ENCODE measurements at regions not wholly inside any gene's neighbourhood (a gene's known extent, or its start where the extent isn't known, plus 50 kb on each side); places are given as distances from the start of the nearest gene placed in this dataset.

- DNase-seq (no peak), ATAC-seq (no peak)
- intact Hi-C loops (cut with DNase I, micrococcal nuclease): no loop called here
Observed at GRCh38 chr11:134640971-134641968, 229.2 kb upstream of the B3GAT1 start.

- ATAC-seq (no peak), DNase-seq (no peak)
- intact Hi-C loops (cut with DNase I, micrococcal nuclease): no loop called here
Observed at GRCh38 chr11:134640536-134640935, 228.5 kb upstream of the B3GAT1 start.

- ATAC-seq: peak; percentile 90
- DNase-seq: peak; percentile 40 to 78
- intact Hi-C loops (cut with DNase I, micrococcal nuclease): no loop called here
Observed at GRCh38 chr11:134639586-134640330, 227.7 kb upstream of the B3GAT1 start.

- no peak for ATAC-seq
- no peak for DNase-seq
- intact Hi-C loops (cut with DNase I, micrococcal nuclease): no loop called here
Observed at GRCh38 chr11:134638796-134639430, 226.9 kb upstream of the B3GAT1 start.

GRCh38 chr11:134637091-134638015 is 225.3 kb upstream of the B3GAT1 start:
- ATAC-seq: no peak
- DNase-seq: no peak
- intact Hi-C loops (cut with DNase I, micrococcal nuclease): no loop called here

GRCh38 chr11:134636071-134636470 is 224.0 kb upstream of the B3GAT1 start:
- ATAC-seq: no peak
- intact Hi-C loops (cut with DNase I, micrococcal nuclease): no loop called here
- no peak for DNase-seq

GRCh38 chr11:134634897-134635831 is 223.1 kb upstream of the B3GAT1 start:
- no peak for DNase-seq
- intact Hi-C loops (cut with DNase I, micrococcal nuclease): no loop called here
- ATAC-seq: no peak

GRCh38 chr11:134633276-134633675 is 221.2 kb upstream of the B3GAT1 start:
- ATAC-seq: no peak
- no peak for DNase-seq
- intact Hi-C loops (cut with DNase I, micrococcal nuclease): no loop called here

GRCh38 chr11:134632347-134633119 is 220.5 kb upstream of the B3GAT1 start:
- no peak for ATAC-seq
- no peak for DNase-seq
- intact Hi-C loops (cut with DNase I, micrococcal nuclease): no loop called here

- DNase-seq (no peak), ATAC-seq (no peak)
- intact Hi-C loops (cut with DNase I, micrococcal nuclease): no loop called here
Observed at GRCh38 chr11:134630861-134631260, 218.8 kb upstream of the B3GAT1 start.

GRCh38 chr11:134628426-134628825 is 216.4 kb upstream of the B3GAT1 start:
- intact Hi-C loops (cut with DNase I, micrococcal nuclease): no loop called here
- DNase-seq (no peak), ATAC-seq (no peak)

GRCh38 chr11:134626032-134626431 is 214.0 kb upstream of the B3GAT1 start:
- ATAC-seq: no peak
- intact Hi-C loops (cut with DNase I, micrococcal nuclease): no loop called here
- no peak for DNase-seq

- DNase-seq (no peak), ATAC-seq (no peak)
- intact Hi-C loops (cut with DNase I, micrococcal nuclease): no loop called here
Observed at GRCh38 chr11:134625631-134626030, 213.6 kb upstream of the B3GAT1 start.

GRCh38 chr11:134625151-134625550 is 213.1 kb upstream of the B3GAT1 start:
- intact Hi-C loops (cut with DNase I, micrococcal nuclease): no loop called here
- DNase-seq: no peak
- no peak for ATAC-seq

- intact Hi-C loops (cut with DNase I, micrococcal nuclease): no loop called here
- DNase-seq (no peak), ATAC-seq (no peak)
Observed at GRCh38 chr11:134624166-134624920, 212.3 kb upstream of the B3GAT1 start.

GRCh38 chr11:134623711-134624110 is 211.7 kb upstream of the B3GAT1 start:
- ATAC-seq (no peak), DNase-seq (no peak)
- intact Hi-C loops (cut with DNase I, micrococcal nuclease): no loop called here
